ENCODE measurements at regions not wholly inside any gene's neighbourhood (a gene's known extent, or its start where the extent isn't known, plus 50 kb on each side); places are given as distances from the start of the nearest gene placed in this dataset.

GRCh38 chr5:45826055-45826454, 129.9 kb upstream of the HCN1 start:
- TF ChIP-seq RCOR1 (IDR thresholded peaks at IDR 0.05; ENCODE audit: low read length) (no peak), CTCF (IDR thresholded peaks at IDR 0.05) (no peak), TAF1 (IDR thresholded peaks at IDR 0.05; ENCODE audit: borderline replicate concordance, low read depth, low read length) (no peak), RFX5 (IDR thresholded peaks at IDR 0.05; ENCODE audit: low read length) (no peak), EP300 (IDR thresholded peaks at IDR 0.05; ENCODE audit: borderline replicate concordance in 1 of 2, low read depth in 1 of 2, low read length in 1 of 2) (no peak)
